ENCODE measurements at regions not wholly inside any gene's neighbourhood (a gene's known extent, or its start where the extent isn't known, plus 50 kb on each side); places are given as distances from the start of the nearest gene placed in this dataset.

DNA sequence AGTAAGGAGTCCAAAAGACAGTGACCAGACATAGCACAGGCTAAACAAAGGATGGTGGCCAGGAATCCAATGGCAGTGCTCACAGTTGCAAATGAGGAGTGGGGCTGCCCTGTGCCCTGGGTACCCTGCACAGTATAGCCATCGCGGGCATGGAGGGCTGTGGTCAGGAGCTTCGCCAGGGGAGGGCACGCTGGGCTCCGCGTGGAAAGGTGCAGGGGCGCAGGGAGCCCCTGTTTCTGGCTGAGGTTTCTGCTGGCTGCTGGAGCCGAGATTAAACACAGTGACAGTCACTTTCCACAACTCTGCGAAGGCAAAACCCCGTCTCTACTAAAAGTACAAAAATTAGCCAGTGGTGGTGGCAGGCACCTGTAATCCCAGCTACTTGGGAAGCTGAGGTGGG is 194.7 kb downstream of the GALR1 start:
- no peak for DNase-seq (ENCODE audit: low spot score)

GRCh38 chr18:77448046-77448445 is 198.4 kb downstream of the GALR1 start:
- no peak for DNase-seq (ENCODE audit: low spot score)

- no peak for DNase-seq (ENCODE audit: low spot score)
These were observed 205.4 kb downstream of the GALR1 start for GRCh38 chr18:77455004-77455403.

GRCh38 chr18:77457681-77458080 is 208.0 kb downstream of the GALR1 start:
- DNase-seq (ENCODE audit: low spot score) = no peak

DNA sequence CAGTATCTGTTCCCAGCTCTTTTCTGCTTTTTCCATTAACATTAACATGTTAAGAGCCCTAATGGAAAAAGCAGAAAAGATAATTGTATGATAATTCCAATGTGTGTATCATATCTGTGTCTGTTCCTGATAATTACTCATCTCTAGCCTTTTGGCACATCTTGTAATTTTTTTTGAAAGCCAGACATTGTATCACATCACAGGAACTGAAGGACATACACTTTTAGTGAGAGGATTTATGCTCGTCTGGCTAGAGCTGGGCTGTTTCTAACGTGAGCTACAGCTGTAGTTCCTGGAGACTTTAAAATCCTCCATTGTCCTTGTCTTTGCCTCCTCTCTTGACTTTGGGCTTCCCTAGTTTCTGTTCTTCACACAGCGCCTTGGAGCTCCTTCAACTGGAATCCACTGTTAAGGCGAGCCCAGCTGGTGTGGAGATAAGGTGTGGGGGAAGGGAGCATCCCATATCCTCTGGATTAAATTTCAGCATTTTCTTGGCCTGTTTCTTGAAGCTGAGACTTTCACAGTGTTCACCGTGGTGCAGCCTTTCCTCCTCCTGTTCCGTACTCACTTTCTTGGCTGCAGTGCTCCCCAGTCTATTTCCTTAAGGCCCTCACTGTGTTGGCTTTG is 211.5 kb downstream of the GALR1 start:
- DNase-seq (ENCODE audit: low spot score) = no peak

- DNase-seq (ENCODE audit: low spot score) = no peak
These were observed 215.3 kb downstream of the GALR1 start for GRCh38 chr18:77464917-77465316.

DNA sequence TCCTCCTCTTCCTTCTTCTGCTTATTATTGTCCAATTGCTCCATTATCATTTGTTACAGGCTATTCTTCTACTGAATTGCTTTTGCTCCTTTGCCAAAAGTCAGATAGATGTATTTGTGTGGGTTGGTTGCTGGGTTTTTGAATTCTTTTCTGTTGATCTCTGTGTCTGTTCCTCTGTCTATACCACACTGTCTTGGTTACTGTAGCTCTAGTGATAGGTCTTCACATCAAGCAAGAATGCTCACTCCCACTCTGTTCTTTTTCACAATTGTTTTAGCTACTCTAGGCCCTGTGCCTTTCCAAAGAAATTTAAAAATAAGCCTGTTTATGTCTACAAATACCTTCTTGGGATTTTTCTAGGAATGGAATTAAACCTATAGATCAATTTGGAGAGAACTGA is 217.2 kb downstream of the GALR1 start:
- no peak for DNase-seq (ENCODE audit: low spot score)

DNA sequence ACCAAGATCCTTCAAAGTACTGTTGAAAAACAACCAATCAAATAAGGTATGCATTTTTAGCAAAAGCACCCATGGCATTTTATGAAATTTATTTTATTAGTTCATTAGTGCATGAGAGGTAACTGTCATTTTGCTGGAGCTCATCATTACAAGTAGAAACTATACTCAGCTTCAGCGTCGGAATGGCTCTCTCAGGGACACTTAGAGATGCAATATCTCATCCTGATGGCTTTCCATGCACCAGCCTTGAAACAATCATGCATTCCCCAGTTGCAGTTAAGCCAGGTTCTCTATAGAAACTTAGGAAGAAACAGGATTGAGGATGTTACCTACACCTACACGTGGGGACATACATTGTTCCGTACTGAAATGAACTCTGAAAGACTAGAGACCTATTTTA is 219.5 kb downstream of the GALR1 start:
- no peak for DNase-seq (ENCODE audit: low spot score)

DNA sequence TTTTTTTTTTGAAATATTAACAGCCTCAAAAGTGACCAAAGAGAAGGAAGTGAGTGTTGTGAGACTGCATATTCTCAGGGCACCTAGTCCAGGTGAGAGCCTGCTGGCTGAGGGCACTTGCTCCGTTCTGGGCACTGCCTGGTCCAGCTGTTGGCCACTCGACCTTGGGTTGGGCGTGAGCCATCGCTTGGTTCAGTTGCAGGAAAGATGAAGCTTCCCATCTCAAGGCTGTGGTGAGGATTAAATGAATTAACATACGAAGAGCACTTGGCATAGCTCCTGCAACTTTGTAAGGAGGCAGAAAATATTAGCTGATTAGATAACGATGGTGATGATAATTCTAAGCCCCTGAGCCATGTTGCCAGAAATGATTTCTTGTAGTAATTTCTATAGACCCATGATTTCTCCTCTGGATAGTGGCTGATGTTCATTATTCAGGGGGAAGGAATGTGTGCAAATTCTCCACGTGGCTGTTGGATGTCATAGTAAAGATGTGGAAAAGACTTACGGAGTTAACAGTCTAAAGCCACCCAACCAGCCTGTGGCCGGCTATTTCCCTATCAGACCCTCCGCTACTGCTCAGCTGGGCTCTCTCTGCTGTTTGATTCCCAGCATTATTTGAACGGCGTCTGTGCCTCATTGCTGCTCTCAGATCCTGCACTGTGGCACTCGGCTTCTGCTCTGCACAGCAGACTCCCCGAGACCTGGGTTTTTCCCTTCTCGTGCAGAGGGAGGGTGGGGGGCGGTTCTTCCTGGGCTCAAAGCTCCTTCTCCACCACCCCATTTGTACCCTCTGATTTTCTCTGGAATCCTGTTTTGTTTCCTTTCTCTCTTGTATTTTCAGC is 221.1 kb downstream of the GALR1 start:
- DNase-seq (ENCODE audit: low spot score) = no peak

DNA sequence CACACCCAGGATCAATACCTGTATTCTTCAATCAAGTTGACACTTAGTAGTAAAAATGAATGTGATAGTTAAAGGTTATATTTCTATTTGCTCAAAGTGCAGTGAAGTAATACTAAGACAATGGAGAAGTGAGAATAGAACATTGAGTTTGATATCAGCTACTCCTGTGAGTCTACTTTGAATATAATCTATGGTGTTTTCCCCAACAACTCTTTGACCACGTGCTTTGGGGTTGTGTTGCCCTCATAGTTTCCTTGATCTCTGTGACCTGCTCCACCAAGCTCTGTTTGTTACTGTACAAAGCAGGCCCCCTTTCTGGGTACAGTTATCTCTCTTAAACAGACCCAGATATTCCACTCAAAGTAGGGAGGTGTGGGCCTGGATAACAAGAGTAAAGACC is 222.9 kb downstream of the GALR1 start:
- DNase-seq (ENCODE audit: low spot score) = no peak

- DNase-seq (ENCODE audit: low spot score) = peak; percentile 33
These were observed 229.2 kb downstream of the GALR1 start for GRCh38 chr18:77478646-77479442.

- no peak for DNase-seq (ENCODE audit: low spot score)
These were observed 231.9 kb downstream of the GALR1 start for GRCh38 chr18:77481541-77481940.

DNA sequence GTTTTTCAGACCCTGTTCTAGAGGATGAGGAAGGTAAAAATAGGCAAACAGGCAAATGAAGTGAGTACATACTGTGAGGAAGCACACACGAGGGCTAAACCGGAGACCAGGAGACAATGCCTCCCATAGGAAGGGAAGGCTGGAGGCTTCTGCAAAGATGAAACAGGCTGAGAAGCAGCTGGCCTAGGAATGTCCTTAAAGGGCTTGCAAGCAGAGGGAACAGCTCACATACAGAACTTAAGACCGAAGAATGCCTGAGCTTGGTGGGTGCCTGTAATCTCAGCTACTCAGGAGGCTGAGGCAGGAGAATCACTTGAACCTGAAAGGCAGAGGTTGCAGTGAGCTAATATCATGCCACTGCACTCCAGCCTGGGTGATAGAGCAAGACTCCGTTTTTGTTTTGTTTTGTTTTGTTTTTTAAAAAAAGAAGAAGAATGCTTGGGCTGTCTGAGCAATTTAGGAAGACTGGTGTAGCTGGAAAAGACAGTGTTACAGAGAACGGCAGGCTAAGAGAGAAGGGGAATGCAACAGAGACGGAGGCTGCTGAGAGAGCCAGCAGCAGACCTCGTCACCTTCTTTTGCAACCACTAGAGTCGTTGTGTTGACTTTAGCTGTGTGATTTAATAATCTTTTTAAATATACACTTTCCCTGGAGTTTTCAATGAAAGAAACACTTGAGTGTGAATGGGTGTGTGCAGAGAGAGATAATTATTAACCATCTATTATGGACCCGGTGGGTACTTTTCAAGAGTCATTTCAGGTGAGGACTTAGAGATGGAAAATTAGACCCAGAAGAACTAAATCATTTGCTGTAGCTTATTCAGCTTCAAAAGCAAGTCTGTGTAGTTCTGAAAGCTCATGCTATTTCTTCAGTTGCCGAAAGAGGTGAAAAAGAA is 232.8 kb downstream of the GALR1 start:
- no peak for DNase-seq (ENCODE audit: low spot score)

DNA sequence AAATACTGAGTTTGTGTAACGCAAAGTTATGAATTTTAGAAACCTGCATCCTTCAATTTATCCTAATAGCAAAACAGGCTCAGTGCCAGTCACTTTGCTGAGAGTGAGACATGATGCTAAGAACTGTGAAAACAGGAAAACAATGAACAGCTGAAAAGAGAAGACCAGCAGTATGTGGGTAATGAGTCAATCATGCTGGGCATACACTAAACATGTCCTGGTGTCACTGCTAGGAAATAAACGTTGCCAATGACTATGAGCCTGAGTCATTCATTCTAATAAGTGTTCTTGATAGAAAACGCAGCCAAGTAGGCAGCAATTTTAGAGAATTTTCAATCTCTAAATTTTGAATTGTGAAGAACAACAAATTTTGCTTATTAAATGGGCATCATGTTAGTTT is 237.3 kb downstream of the GALR1 start:
- DNase-seq (ENCODE audit: low spot score) = no peak

GRCh38 chr18:77487951-77488740 is 238.5 kb downstream of the GALR1 start:
- DNase-seq (ENCODE audit: low spot score) = no peak

DNA sequence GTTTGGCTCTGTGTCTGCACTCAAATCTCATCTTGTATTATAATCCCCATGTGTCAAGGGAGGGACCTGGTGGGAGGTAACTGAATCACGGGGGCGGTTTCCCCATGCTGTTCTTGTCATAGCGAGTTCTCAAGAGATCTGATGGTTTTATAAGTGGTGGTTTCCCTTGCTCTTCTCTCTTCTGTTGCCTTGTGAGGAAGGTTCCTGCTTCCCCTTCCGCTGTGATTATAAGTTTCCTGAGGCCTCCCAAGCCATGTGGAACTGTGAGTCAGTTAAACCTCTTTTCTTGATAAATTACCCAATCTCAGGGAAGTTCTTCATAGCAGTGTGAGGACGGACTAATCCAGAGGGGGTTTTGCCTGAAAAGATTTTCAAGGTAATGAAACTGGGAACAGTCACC is 245.4 kb downstream of the GALR1 start:
- DNase-seq (ENCODE audit: low spot score) = no peak

GRCh38 chr18:77495982-77496690 is 246.5 kb downstream of the GALR1 start:
- DNase-seq (ENCODE audit: low spot score) = peak; percentile 24

DNA sequence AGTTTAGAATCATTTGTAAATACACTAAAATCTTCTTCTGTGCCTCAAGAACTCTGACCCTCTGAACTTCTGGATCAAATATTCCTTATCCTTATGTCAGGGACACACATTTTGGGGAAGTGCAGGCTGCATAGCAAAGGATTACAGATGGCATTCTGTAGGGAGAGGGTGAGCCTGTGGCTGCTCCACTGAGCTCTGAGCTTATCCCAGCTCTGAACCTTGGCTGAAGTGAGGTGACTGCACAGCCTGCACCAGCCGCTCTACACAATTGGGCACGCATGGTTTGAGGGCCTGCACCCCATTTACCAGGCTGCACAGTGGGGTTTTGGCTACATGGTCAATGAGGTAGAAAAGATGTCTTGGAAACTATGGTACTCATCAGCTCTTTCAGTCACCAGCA is 251.6 kb downstream of the GALR1 start:
- DNase-seq (ENCODE audit: low spot score) = no peak

DNA sequence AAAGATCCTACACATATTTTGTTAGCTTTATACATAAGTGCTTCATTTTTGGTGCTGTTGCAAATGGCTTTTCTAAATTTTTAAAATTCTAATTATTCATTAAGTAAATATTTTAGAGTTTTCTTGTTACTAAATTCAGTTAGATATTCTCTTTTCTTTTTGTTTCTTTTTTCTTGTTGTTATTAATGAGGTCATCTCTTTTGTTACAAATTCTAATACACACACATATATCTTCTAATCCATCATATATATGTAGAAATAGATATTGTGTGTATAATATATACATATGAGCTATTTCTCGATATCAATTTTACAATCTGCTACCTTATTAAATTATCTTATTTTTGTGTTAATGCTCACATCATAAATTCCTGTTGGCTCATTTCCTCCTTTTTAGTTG is 255.9 kb downstream of the GALR1 start:
- no peak for DNase-seq (ENCODE audit: low spot score)

- DNase-seq (ENCODE audit: low spot score) = no peak
These were observed 262.5 kb downstream of the GALR1 start for GRCh38 chr18:77512152-77512551.

Data from globus pallidus (tissue), 1 donor.